ENCODE measurements at regions not wholly inside any gene's neighbourhood (a gene's known extent, or its start where the extent isn't known, plus 50 kb on each side); places are given as distances from the start of the nearest gene placed in this dataset.

GRCh38 chr4:182136201-182136600 is 107.0 kb upstream of the TENM3 start:
- TF ChIP-seq KLF6 (CRISPR knock-in tag; IDR thresholded peaks at IDR 0.05), result no peak
- no peak for TF ChIP-seq BRD4 (CRISPR knock-in tag; IDR thresholded peaks at IDR 0.05)
- no peak for TF ChIP-seq NFKBIZ (CRISPR knock-in tag; IDR thresholded peaks at IDR 0.05)

Data from HepG2 (cell line).